GM21737 (cell line): ENCODE measurements at regions not wholly inside any gene's neighbourhood (a gene's known extent, or its start where the extent isn't known, plus 50 kb on each side); places are given as distances from the start of the nearest gene placed in this dataset.

Experiments used
- ATAC-seq: cut with Tn5 transposase; IDR thresholded peaks from one replicate; pipeline ENCODE4 v1.9.1; 2021; ENCODE audit warnings: mild to moderate bottlenecking, moderate library complexity; ENCODE audit not compliant: unreplicated experiment

DNA sequence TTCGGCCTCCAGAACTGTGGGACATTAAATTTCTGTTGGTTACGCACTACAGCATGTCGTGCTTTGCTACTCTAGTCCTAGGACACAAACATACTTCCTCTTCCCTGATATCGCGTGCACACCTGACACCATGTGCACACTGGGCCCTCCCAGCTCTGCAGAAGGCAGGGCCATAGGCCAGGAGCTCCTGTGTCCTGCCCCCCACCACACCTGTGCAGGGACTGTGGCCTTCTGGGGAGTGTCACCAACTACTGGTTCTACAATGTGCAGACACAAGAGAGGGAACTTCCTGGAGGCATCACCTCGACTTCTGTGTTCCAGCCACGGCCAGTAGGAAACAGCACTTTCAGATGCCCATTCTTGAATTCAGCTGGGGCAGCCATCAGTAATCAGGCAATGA is 646.4 kb upstream of the MGMT start:
- no peak for ATAC-seq

DNA sequence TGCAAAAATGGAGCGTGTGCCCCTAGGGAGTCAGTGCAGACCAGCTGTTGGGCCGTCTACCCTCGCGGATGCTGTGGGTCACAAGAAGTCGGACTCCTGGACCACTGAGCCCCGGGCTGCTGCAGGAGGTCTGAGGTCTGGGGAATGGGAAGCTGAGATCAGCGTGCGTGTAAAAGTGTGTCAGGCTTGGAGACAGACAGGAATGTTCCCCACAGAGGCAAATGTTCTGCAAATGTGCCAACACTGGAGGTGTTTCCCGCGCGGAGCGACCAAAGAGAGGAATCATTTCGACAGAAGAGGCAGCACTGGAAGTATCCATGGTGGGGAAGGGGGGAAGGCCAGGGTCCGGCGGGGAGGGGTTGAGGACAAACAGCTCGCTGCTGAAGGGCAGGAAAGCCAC is 643.8 kb upstream of the MGMT start:
- ATAC-seq: no peak

GRCh38 chr10:128825626-128826025 is 641.4 kb upstream of the MGMT start:
- no peak for ATAC-seq

DNA sequence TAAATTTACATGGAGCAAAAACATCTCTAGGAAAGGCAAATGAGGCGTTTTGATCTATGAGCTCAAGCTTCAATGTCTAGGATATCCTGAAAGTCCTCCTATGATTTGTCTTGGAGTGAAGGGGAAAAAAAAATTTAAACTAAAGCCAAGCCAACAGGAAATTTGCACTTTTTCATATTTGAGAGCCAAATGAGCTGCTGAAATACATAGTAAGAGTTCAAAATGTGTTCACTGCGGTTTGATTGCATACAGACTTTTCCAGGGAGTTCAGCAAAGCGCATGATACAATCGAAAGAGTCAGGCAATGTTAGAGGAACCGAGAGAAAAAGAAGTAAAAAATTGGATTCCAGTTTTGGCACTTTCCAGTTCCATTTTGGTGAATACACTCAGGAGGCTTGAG is 633.4 kb upstream of the MGMT start:
- no peak for ATAC-seq

- no peak for ATAC-seq
Measured at GRCh38 chr10:128835361-128835760, 631.7 kb upstream of the MGMT start.

- no peak for ATAC-seq
Measured at GRCh38 chr10:128837478-128837877, 629.6 kb upstream of the MGMT start.

GRCh38 chr10:128839134-128839533 is 627.9 kb upstream of the MGMT start:
- ATAC-seq: no peak

DNA sequence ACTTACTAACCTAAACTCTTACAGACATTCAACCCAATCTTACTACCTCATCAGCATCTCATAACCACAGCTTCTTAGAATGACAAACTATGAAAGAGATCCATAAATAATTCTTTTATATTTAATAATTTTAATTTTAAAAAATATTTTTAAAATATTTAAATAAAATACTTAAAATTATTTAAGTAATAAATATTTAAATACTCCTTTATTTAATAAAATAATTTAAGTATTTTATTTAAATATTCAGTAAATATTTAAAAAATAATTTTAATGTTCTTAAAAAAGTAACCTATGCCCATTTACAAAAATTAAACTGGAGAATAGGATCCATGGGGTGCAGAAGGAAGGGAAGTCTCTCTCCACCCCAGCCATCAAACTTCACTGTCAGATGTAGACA is 627.3 kb upstream of the MGMT start:
- ATAC-seq: no peak

- ATAC-seq: no peak
Measured at GRCh38 chr10:128843972-128844371, 623.1 kb upstream of the MGMT start.

DNA sequence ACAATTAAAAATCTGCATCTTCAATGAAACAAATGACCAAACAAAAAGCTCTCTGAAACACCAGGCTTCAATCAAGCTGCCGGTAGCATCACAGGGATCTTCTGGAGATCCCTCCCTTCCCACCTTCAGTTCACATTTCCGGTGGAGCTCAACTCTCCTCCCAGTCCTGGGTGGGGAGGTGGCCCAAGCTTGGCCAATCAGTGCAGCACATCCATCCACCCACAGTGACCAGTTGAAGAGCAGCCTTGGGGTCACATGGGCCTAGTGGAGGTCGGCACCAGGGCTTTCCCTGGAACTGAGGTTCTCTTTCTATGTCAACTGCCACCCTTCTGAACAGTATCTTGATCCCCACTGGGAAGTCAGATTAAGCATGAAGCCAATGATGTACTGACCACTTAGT is 620.1 kb upstream of the MGMT start:
- no peak for ATAC-seq

- ATAC-seq: no peak
Measured at GRCh38 chr10:128848810-128849209, 618.2 kb upstream of the MGMT start.

- ATAC-seq: no peak
Measured at GRCh38 chr10:128850647-128851046, 616.4 kb upstream of the MGMT start.

GRCh38 chr10:128851281-128851680 is 615.8 kb upstream of the MGMT start:
- no peak for ATAC-seq

- ATAC-seq: no peak
Measured at GRCh38 chr10:128851726-128852125, 615.3 kb upstream of the MGMT start.

DNA sequence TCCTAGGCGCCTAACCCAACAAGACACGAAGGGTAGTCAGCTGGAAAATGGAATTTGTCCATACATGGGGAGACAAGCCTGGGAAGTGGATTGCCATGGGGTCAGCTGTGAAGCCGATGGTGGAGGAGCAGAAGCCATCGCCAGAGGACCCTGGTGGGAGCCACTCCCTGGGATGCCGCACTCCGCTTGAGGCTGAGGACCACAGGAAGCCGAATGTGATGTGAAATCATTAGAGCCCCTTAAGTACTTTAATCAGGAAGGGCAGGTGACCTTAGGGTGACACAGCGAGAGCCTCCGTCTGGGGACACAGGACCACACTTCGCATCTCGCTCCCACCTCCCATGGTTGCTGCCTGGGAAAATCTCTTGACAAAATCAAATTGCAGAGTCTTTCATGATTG is 614.6 kb upstream of the MGMT start:
- ATAC-seq: no peak

GRCh38 chr10:128852902-128853301 is 614.1 kb upstream of the MGMT start:
- ATAC-seq: no peak

DNA sequence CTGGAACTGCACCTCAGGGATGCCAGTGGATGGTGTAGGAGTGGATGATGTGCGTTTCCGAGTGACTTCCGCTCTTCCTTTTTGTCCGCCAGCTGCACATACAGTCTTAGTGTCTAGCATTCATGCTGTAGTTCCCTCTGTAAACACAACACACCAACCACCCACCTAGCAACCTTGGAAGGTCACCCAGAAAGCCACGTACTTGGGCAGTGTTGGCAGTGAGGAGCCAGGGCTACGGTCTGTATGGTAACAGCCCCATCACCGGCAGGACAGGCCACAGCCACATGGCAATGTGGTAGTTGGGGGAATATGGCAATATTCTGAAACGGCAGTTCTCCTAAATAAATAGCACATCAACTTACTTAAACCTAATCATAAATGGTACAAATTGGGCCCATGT is 613.5 kb upstream of the MGMT start:
- no peak for ATAC-seq

- no peak for ATAC-seq
Measured at GRCh38 chr10:128854204-128854603, 612.8 kb upstream of the MGMT start.

DNA sequence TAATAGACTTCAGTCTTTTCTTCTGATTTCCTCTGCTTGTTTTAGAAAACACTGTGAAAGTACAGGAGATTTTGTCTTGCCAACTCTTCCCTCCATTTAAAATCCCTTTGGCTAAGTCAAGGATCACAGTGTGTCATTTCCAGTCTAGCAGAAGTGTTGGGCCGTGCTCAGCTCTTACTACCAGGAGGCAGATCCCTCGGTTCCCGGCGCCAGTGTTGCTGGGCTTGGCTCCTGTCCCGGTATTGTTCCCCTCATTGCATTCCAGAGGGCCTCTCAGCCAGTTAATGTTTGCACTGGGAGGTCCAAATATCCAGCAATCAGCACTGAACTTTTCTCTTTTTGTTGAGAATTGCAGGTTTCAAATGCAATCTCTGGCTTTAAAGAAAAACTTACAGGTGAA is 612.1 kb upstream of the MGMT start:
- no peak for ATAC-seq

DNA sequence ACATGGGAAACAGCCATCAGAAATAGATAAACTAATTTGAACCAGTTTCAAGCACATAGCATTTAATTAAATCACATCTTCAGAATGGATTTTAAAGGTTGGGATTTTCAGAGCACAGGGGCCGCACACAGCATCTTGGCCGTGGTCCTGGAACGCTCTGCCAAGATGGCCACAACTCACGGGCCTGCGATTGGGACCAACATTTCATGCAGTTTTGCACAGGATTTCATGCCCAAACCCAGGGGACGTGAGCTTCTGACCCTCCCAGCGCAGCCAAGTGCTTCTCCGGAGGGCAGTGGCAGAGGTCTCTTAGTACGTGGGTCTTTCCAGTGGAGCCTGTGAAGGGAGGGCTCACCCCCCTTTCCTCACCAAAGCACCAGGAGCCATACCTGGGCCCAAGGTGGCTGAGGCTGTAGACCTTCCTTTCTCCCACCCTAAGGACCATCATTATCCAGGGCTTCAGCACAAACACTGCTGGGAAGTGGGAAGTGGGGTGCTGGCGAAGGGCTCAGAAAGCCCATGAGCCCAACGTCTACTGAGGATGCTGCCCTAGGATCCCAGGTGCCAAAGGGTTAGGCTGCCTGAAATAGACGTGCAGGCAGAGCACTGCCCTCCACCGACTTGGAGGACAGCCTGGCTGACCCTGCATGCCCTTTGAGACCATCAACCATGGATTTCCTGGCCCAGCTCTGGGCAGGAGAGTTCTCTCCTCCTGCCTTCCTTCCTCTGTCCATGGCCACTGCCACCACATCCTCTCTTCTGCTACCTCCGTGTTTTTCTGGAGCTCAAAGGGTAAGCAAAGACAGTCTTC is 611.2 kb upstream of the MGMT start:
- ATAC-seq: no peak

DNA sequence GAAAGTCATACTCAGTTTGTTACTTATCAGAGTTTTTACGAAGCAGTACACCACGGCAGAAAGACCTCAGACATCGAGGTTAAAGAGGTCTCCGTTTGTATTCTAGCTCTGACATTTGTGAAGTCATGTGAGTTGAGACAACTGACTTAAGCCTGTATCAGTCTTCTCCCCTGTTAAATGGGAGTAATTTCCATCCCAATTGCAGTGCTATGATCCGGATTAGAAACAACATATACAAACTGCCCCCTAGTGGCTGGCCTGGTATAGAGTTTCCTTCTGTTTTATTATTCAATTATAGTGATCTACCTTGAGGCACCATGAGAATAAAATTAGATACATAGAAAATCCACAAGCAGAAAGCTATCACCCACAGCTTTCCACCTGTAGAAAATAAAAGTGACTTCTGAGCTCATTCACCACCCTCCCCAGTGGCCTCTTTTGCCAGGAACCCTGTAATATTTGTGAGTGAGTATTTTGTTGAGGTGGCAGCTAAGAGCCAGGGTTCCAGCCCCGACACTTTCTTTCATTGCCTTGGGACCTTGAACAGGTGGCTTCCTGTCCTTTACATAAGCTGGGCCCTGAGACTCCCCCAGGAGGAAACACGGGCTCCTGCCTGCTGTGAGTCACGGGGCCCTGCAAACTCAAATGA is 607.2 kb upstream of the MGMT start:
- no peak for ATAC-seq

GRCh38 chr10:128860574-128860973 is 606.5 kb upstream of the MGMT start:
- ATAC-seq: no peak
